ENCODE measurements at regions not wholly inside any gene's neighbourhood (a gene's known extent, or its start where the extent isn't known, plus 50 kb on each side); places are given as distances from the start of the nearest gene placed in this dataset.

DNA sequence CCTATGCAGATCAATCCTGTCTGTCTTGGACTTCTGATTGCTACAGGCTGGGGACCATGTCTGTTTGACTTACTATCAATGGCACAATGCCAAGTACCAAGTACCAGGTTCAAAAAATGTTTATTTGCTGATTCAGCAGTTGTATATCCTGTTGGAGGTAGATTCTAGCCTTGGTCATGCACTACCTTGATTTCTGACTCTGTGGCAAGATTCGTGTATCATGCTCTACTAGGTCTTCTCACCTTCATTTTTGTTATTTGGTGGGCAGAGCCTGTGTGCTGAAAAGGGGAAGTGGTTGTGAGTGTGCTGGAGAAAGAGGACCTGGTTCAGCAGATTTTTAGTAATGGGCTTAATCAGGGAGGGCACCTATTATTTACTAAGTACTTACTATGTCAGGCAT, 192.4 kb upstream of the MYLIP start (continued):
- TF ChIP-seq BACH1 (IDR thresholded peaks at IDR 0.05; ENCODE audit: borderline replicate concordance), result peak; percentile 85; the same call in 1 of the 2 replicates
- TF ChIP-seq, protein P1, sequence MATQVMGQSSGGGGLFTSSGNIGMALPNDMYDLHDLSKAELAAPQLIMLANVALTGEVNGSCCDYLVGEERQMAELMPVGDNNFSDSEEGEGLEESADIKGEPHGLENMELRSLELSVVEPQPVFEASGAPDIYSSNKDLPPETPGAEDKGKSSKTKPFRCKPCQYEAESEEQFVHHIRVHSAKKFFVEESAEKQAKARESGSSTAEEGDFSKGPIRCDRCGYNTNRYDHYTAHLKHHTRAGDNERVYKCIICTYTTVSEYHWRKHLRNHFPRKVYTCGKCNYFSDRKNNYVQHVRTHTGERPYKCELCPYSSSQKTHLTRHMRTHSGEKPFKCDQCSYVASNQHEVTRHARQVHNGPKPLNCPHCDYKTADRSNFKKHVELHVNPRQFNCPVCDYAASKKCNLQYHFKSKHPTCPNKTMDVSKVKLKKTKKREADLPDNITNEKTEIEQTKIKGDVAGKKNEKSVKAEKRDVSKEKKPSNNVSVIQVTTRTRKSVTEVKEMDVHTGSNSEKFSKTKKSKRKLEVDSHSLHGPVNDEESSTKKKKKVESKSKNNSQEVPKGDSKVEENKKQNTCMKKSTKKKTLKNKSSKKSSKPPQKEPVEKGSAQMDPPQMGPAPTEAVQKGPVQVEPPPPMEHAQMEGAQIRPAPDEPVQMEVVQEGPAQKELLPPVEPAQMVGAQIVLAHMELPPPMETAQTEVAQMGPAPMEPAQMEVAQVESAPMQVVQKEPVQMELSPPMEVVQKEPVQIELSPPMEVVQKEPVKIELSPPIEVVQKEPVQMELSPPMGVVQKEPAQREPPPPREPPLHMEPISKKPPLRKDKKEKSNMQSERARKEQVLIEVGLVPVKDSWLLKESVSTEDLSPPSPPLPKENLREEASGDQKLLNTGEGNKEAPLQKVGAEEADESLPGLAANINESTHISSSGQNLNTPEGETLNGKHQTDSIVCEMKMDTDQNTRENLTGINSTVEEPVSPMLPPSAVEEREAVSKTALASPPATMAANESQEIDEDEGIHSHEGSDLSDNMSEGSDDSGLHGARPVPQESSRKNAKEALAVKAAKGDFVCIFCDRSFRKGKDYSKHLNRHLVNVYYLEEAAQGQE (IDR thresholded peaks at IDR 0.05; ENCODE audit: low read depth, low read length), result no peak
- no peak for TF ChIP-seq BRCA1 (IDR thresholded peaks at IDR 0.05; ENCODE audit: low read depth, low read length)
- TF ChIP-seq KDM1A (IDR thresholded peaks at IDR 0.05; ENCODE audit: borderline replicate concordance), result no peak
- TF ChIP-seq IRF3 (IDR thresholded peaks at IDR 0.05), result no peak
- no peak for TF ChIP-seq CHD2 (IDR thresholded peaks at IDR 0.05; ENCODE audit: borderline replicate concordance, low read depth, low read length)
- 0 out of 2 replicates have a peak, but pooled peaks have one; percentile 45 for TF ChIP-seq CBX5 (IDR thresholded peaks at IDR 0.05; ENCODE audit: low read depth)
- TF ChIP-seq CHD4 (IDR thresholded peaks at IDR 0.05), result no peak
- TF ChIP-seq ZBTB11 (CRISPR knock-in tag; IDR thresholded peaks at IDR 0.05), result no peak
- TF ChIP-seq TCF12 (IDR thresholded peaks at IDR 0.05; ENCODE audit: low read depth, low read length), result no peak
- TF ChIP-seq TCF7 (IDR thresholded peaks at IDR 0.05; ENCODE audit: borderline replicate concordance), result no peak
- peak; percentile 99 for TF ChIP-seq SPI1 (IDR thresholded peaks at IDR 0.05; ENCODE audit: borderline replicate concordance, insufficient read depth, low read depth, low read length)
- TF ChIP-seq TARDBP (IDR thresholded peaks at IDR 0.05; ENCODE audit: borderline replicate concordance), result no peak
- no peak for TF ChIP-seq NFYB (IDR thresholded peaks at IDR 0.05; ENCODE audit: insufficient read depth, low read depth, low read length)
- peak; percentile 55 for TF ChIP-seq MEF2B (IDR thresholded peaks at IDR 0.05; ENCODE audit: partially characterized antibody, poor library complexity, severe bottlenecking)
- TF ChIP-seq SMAD5 (IDR thresholded peaks at IDR 0.05; ENCODE audit: low read depth), result no peak
- TF ChIP-seq KAT2A (conservative IDR thresholded peaks at IDR 0.05; ENCODE audit: control insufficient read depth, low read depth, low read length), result no peak
- TF ChIP-seq SMAD1 (IDR thresholded peaks at IDR 0.05; ENCODE audit: low read depth, partially characterized antibody), result peak; percentile 94
- no peak for TF ChIP-seq MYB (IDR thresholded peaks at IDR 0.05; ENCODE audit: borderline replicate concordance, low read depth, low read length)
- TF ChIP-seq SP1 (IDR thresholded peaks at IDR 0.05; ENCODE audit: low read depth, low read length), result no peak
- TF ChIP-seq NR2F1 (conservative IDR thresholded peaks at IDR 0.05), result no peak
- TF ChIP-seq YBX1 (IDR thresholded peaks at IDR 0.05), result no peak
- TF ChIP-seq MEF2A (IDR thresholded peaks at IDR 0.05; ENCODE audit: insufficient read depth, low read depth, low read length), result no peak
- no peak for TF ChIP-seq RCOR1 (conservative IDR thresholded peaks at IDR 0.05; ENCODE audit: low read depth, low read length)

All from GM12878 (cell line).